GM12878 (cell line): ENCODE measurements at regions not wholly inside any gene's neighbourhood (a gene's known extent, or its start where the extent isn't known, plus 50 kb on each side); places are given as distances from the start of the nearest gene placed in this dataset.

Experiments
- ATAC-seq: fragments of 200-7000 bp; cut with Tn5 transposase; 3 replicates; pipeline ENCODE4 v1.9.1; 2020; ENCODE audit warnings: mild to moderate bottlenecking, moderate library complexity
- BruUV-seq: library from RNA; stranded (reverse); fragments of 400-500 nt; replicated peaks from 2 replicates; lab custom pipeline; 2021; lab: Mats Ljungman, UMichigan
- CTCF ChIA-PET: fragments of 300-600 bp; sonication (Branson Sonifier 250); formaldehyde crosslinking; extraction: SDS; loops from one replicate; lab custom pipeline; 2021; ENCODE audit warnings: inconsistent platforms; lab: Yijun Ruan, JAX
- POLR2A ChIA-PET: fragments of 350-600 bp; formaldehyde crosslinking; extraction: SDS; loops from one replicate; lab custom pipeline; 2021; ENCODE audit warnings: inconsistent platforms; lab: Charles Lee
- RAD21 ChIA-PET: fragments of 300-600 bp; sonication (Branson Sonifier 250); formaldehyde crosslinking; loops from one replicate; lab custom pipeline; 2023; ENCODE audit warnings: antibody characterized with exemption; ENCODE audit not compliant: unreplicated experiment; lab: Charles Lee
- SMC1A ChIA-PET: fragments of 300-600 bp; sonication (Branson Sonifier 250); formaldehyde crosslinking; loops from one replicate; lab custom pipeline; 2023; ENCODE audit not compliant: unreplicated experiment, uncharacterized antibody; lab: Charles Lee
- DNase-seq: peaks from one replicate; pipeline ENCODE4 v3.0.0-alpha.2; 2011; ENCODE audit warnings: low read depth, low spot score
- FAIRE-seq: peaks from 3 replicates; lab custom pipeline; 2011; peaks lifted over from hg19 to GRCh38; lab: Jason Lieb, UNC
- H2AFZ ChIP-seq: 2 replicates; pipeline ENCODE4 v1.6.0; 2011; ENCODE audit warnings: low read depth, low read length, control low read depth; ENCODE audit not compliant: control insufficient read depth
- H3K27ac ChIP-seq: 2 replicates; pipeline ENCODE4 v1.5.1; 2011; ENCODE audit warnings: control low read depth; ENCODE audit not compliant: control insufficient read depth, insufficient read depth
- H3K27me3 ChIP-seq, 2 experiments: replicated peaks in 1 of 2; 2 replicates each; pipeline versions ENCODE4 v1.6.0 to v1.6.1; 2011; ENCODE audit warnings: low read length in 1 of 2; ENCODE audit not compliant: control insufficient read depth in 2 of 2, insufficient read depth in 2 of 2
- H3K36me3 ChIP-seq, 2 experiments: 2 replicates each; pipeline ENCODE4 v1.5.1; 2011; ENCODE audit warnings: low read length in 1 of 2; ENCODE audit not compliant: control insufficient read depth in 2 of 2, insufficient read depth in 2 of 2
- H3K4me1 ChIP-seq: 2 replicates; pipeline ENCODE4 v1.6.1; 2011; ENCODE audit warnings: mild to moderate bottlenecking, low read length, moderate library complexity, mixed read lengths; ENCODE audit not compliant: control insufficient read depth, insufficient read depth
- H3K4me2 ChIP-seq: 2 replicates; pipeline ENCODE4 v1.6.0; 2011; ENCODE audit warnings: control low read depth; ENCODE audit not compliant: control insufficient read depth, insufficient read depth
- H3K4me3 ChIP-seq: fragments of 200-600 bp; sonication (generic); 2 replicates; pipeline ENCODE4 v1.5.1; 2016
- H3K79me2 ChIP-seq: 2 replicates; pipeline ENCODE4 v1.6.0; 2011; ENCODE audit warnings: low read length; ENCODE audit not compliant: control insufficient read depth, insufficient read depth
- H3K9ac ChIP-seq: 2 replicates; pipeline ENCODE4 v1.8.0; 2011; ENCODE audit warnings: low read length, control low read depth, mixed read lengths; ENCODE audit not compliant: control insufficient read depth, insufficient read depth
- H3K9me3 ChIP-seq: replicated peaks from 3 replicates; pipeline ENCODE4 v1.5.1; 2011; ENCODE audit warnings: mild to moderate bottlenecking, low read length; ENCODE audit not compliant: control insufficient read depth, insufficient read depth
- H4K20me1 ChIP-seq: 2 replicates; pipeline ENCODE4 v1.6.0; 2011; ENCODE audit not compliant: control insufficient read depth, insufficient read depth
- BCLAF1 ChIP-seq: fragments of 450-650 bp; IDR thresholded peaks from 2 replicates; pipeline ENCODE4 v1.6.1; 2017; ENCODE audit warnings: antibody characterized with exemption, mild to moderate bottlenecking, moderate library complexity
- BRCA1 ChIP-seq: IDR thresholded peaks from 2 replicates; pipeline ENCODE4 v1.6.1; 2011; ENCODE audit warnings: low read depth, low read length, improper control_type of control experiment
- EED ChIP-seq: sonication (generic); IDR thresholded peaks from 2 replicates; pipeline ENCODE4 v1.6.1; 2016; ENCODE audit warnings: antibody characterized with exemption, low read depth
- HDAC2 ChIP-seq: fragments of 200-600 bp; sonication (generic); IDR thresholded peaks from 2 replicates; pipeline ENCODE4 v1.6.1; 2017
- NR2C1 ChIP-seq: fragments of 450-650 bp; IDR thresholded peaks from 2 replicates; pipeline ENCODE4 v1.6.1; 2017; ENCODE audit warnings: antibody characterized with exemption, mild to moderate bottlenecking, moderate library complexity
- STAT3 ChIP-seq: IDR thresholded peaks from 2 replicates; pipeline ENCODE4 v1.6.1; 2011; ENCODE audit warnings: low read depth, low read length, improper control_type of control experiment
- TCF12 ChIP-seq: IDR thresholded peaks from 2 replicates; pipeline ENCODE4 v1.6.1; 2011; ENCODE audit warnings: low read depth, mild to moderate bottlenecking, low read length
- TCF3 ChIP-seq: IDR thresholded peaks from 2 replicates; pipeline ENCODE4 v1.6.1; 2012; ENCODE audit warnings: low read depth, mild to moderate bottlenecking, low read length, borderline replicate concordance; ENCODE audit not compliant: insufficient read depth
- TCF7 ChIP-seq: IDR thresholded peaks from 2 replicates; pipeline ENCODE4 v1.6.1; 2014; ENCODE audit warnings: antibody characterized with exemption, borderline replicate concordance
- USF1 ChIP-seq: IDR thresholded peaks from 2 replicates; pipeline ENCODE4 v1.6.1; 2011; ENCODE audit warnings: borderline replicate concordance, low read depth, mild to moderate bottlenecking, moderate library complexity, mixed read lengths, low read length; ENCODE audit not compliant: insufficient read depth; ENCODE audit errors: extremely low read length
- ZBTB11 ChIP-seq: fragments of 450-650 bp; formaldehyde crosslinking; IDR thresholded peaks from 2 replicates; pipeline ENCODE4 v1.5.0; 2022; ENCODE audit warnings: mild to moderate bottlenecking, missing genetic modification characterization
- in situ Hi-C: fragments of 300-500 bp; cut with MboI; formaldehyde crosslinking; loops from 9 replicates; pipeline ENCODE4 v1.14.3; 2018; ENCODE audit warnings: mixed read lengths
- intact Hi-C: fragments of 100-400 bp; cut with micrococcal nuclease; formaldehyde crosslinking; loops from one replicate; pipeline ENCODE4 v1.14.2; 2022; ENCODE audit not compliant: unreplicated experiment

GRCh38 chr5:27722337-27722736 lies 684.0 kb upstream of the CDH9 start:
- SMC1A ChIA-PET, result interaction anchor here (0.7 kb wide), 1 partner anchor 9 kb away, joined by 3 read pairs; no protein-coding TSS in a partner anchor
- Histone ChIP-seq H3K4me1 (no peaks in the 10 kb centered on the region), H3K36me3 (no peaks in the 10 kb centered on the region), H3K79me2 (no peaks in the 10 kb centered on the region), H2AFZ (no peak overlapping the region), H3K4me2 (no peak overlapping the region), H3K9ac (no peak overlapping the region), H3K9me3 (no peaks in the 10 kb centered on the region; the same call in 2 of the 3 replicates), H3K4me3 (no peak overlapping the region), H4K20me1 (no peaks in the 10 kb centered on the region), H3K27ac (no peak overlapping the region), H3K27me3 (no peaks in the 10 kb centered on the region)
- no peak for DNase-seq
- no peak for ATAC-seq
- POLR2A ChIA-PET, result no interaction called here
- no TSS peak for BruUV-seq
- in situ Hi-C loops, result no loop called here
- intact Hi-C loops, result no loop called here
- FAIRE-seq, result no peak
- TF ChIP-seq EED (no peak), TCF3 (no peak), HDAC2 (no peak), TCF7 (no peak), NR2C1 (no peak), TCF12 (no peak), BRCA1 (no peak), ZBTB11 (CRISPR knock-in tag) (no peak), USF1 (no peak), STAT3 (no peak), BCLAF1 (no peak)
- CTCF ChIA-PET, result no interaction called here
- RAD21 ChIA-PET, result no interaction called here
